H1 (cell line): ENCODE measurements at regions not wholly inside any gene's neighbourhood (a gene's known extent, or its start where the extent isn't known, plus 50 kb on each side); places are given as distances from the start of the nearest gene placed in this dataset.

Experiments
- RBBP5 ChIP-seq: IDR thresholded peaks from 2 replicates; pipeline ENCODE4 v1.7.1; 2012; ENCODE audit warnings: low read depth, mild to moderate bottlenecking, inconsistent platforms, low read length, moderate library complexity, borderline replicate concordance

GRCh38 chr11:45393826-45394225 lies 107.7 kb upstream of the SYT13 start (continued):
- no peak for TF ChIP-seq RBBP5
